SHP77 (cell line): ENCODE measurements at regions not wholly inside any gene's neighbourhood (a gene's known extent, or its start where the extent isn't known, plus 50 kb on each side); places are given as distances from the start of the nearest gene placed in this dataset.
"Not testable (repeated sequence)": the region's sequence is repeated elsewhere in the genome, so short reads cannot be mapped to it uniquely, and the experiment has no call there.

Experiments used
- DNase-seq, 2 experiments: peaks; one replicate each; lab custom pipeline; 2025; lab: John Stamatoyannopoulos, UW

GRCh38 chr10:8602821-8603220 is 548.3 kb downstream of the GATA3 start:
- no peak for DNase-seq

- DNase-seq = no peak
Observed at GRCh38 chr10:8614054-8614565, 559.6 kb downstream of the GATA3 start.

GRCh38 chr10:8615118-8615517 is 560.6 kb downstream of the GATA3 start:
- DNase-seq = no peak

DNA sequence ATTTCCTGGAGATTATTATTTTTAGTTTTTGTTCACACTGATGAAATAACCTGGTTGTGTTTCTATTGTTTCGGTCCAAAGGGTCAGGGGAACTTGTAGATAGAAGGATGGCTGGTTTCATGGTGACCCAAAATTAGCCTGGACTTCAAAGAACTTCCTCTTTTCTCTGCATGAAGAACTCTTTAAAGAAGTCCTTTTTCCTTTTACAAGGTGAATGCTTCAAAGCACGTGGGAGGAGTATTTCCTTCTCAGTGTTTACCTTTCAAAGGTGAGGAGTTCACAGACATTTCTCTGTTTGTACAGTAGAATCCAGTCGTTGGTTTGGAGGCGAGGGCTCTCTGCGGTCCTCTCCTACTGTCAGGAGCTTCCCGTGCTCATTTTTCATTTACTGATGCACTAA is 561.7 kb downstream of the GATA3 start:
- no peak for DNase-seq

DNA sequence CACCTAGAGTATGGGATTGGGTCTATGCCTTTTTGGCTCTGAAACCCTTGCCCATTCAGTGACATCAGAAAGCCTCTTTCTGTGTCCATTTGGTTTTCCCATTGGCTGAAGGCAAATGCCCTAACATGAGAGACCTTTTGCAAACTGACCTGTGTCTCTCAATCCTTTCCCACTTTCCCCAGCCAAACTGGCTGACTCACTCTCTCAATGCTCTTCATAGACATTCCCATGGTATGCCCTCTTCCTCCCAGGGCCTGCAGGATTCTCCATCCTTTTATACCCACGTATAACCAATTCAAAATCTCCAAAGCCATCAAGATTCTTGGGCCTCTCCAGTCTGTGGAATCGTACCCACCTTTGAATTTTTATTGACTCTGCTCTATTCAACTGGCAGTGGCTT is 563.3 kb downstream of the GATA3 start:
- no peak for DNase-seq

DNA sequence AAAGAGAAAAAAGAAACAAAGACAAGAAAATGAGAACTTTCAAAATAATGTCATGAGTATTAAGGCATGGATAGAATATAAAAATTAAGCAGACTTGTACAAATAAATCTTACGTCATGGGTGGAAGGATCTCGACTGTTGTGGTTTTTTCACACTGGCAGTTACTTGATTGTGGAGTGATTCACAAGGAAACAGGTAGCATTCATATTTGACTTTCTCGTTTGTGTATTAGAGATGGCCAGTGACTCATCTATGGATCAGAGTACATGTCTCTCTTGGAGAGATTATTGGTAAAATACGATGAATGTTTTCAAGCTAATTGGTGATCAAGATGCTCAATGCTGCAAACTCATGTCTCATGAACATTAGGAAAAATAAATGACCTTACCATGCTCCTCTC is 564.3 kb downstream of the GATA3 start:
- DNase-seq = no peak

DNA sequence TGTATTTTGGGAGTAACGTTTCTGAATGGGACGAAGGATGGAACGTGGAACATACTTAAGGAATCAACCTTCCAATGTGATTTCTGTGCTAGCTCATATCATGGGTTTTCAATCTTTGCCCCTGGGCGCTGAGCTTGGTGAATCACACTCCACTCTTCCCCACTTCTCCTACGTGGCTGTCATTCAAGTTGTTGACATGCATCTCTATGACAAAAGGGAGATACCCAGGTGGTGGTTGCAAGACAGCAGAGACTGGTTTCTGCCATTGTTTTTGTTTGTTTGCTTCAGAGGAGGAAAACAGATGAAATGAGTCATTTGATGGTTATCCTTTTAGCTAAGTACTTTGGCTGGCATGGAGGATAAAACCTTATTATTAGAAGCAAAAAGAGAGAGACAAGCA is 573.9 kb downstream of the GATA3 start:
- DNase-seq = no peak

- DNase-seq = no peak
Observed at GRCh38 chr10:8633909-8634308, 579.4 kb downstream of the GATA3 start.

- DNase-seq = no peak
Observed at GRCh38 chr10:8636371-8636770, 581.9 kb downstream of the GATA3 start.

DNA sequence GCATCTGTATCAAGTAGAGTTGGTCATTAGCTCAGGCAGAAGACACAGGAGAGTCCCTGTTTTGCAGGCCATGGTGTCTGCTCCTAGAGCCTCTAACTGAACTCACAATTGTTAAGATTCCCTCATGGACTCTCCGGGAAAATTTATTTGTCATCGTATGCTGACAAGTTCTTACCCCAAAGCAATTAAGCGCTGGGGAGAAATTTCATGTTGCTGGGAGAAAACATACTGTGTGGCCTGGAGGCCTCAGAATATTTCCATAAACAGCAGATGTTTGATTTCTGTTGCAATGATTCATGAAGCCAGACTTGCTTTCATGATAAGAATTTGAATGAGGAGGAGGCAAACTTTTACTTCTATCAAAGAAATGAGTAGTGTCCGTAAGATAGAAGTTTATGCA is 583.2 kb downstream of the GATA3 start:
- DNase-seq = no peak

DNA sequence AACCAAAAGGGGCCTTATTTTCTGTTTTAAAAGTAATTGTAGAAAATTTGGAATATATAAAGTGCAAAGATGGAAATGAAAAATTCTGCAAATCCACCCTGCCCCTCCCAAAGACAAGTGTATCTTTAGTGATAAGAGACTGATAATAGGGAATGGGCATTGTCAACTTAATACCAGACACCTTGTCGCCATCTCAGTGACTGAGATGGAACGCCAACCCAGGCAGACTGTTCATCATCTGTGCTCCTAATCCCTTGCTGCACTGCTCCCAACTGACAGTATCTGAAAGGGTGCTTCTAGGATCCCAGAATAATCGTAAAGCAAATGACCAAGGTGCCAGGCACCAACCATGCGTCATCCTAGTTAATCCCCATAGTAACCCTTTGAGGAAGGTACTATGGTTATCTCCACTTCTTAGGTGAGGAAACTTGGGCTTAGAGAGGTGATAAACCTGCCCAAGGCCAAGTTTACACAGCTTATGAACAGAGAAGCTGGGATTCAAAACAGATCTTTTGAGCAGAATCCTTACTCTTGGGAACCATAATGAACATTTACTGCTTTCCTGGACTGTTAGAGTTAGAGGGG is 583.7 kb downstream of the GATA3 start:
- DNase-seq = no peak

- no peak for DNase-seq
Observed at GRCh38 chr10:8639486-8640185, 585.1 kb downstream of the GATA3 start.

DNA sequence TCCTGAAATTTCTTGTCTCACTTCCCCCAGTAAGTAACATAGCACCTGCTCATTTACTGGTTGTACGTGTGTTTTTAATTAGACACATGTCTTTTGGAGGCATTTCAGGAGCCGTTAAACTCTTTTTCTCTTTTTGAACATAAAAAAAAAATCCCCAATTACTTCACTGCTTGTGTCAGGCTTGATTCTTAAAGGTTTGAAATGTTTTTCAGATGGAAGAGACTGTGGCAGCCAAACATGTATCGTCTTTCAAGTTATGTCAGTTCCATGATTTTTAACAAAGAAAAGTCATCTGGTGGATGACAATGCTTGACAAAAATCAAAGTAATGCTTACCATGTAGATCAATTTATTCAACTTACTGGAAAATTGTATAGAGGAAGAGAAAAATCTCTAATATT is 585.8 kb downstream of the GATA3 start:
- DNase-seq = no peak

DNA sequence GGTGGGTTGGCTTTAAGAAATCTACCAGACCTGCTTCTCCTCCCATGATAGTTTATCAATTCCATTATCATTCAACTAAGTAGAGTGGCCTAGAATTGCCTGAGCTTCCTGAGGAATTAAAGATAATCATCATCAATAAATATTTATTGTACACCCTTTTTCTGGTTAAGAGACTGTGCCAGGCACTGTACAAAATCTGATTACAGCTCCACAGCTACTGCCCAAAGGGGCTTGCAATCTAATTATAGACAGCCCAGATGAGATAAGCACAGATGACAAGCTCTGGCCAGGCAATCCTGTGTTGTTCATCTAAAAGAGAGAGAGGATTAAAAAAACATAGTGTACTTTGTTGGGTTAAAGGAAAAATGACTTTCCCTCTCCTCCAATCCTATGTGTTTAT is 586.4 kb downstream of the GATA3 start:
- no peak for DNase-seq

- no peak for DNase-seq
Observed at GRCh38 chr10:8656261-8656660, 601.8 kb downstream of the GATA3 start.

- DNase-seq = no peak
Observed at GRCh38 chr10:8659982-8660381, 605.5 kb downstream of the GATA3 start.

DNA sequence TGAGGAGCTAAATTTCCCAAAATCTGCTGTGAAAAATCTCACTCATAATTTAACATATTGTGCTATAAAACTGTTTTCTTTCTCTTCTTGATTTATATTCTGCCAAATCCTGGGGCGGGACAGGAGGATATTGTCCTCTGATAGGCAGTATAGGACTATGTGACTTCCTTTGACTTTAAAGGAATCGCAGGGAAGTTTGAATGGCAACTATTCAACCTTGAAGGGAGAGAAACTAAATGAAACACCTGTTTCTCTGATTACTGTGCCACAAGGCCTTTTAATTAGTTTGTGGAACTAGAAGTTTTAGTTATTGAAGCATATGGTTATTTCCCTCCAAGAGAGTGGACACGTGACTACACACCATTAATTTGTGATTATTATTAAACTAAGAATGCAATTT is 607.4 kb downstream of the GATA3 start:
- DNase-seq = no peak

- no peak for DNase-seq
Observed at GRCh38 chr10:8663131-8663530, 608.6 kb downstream of the GATA3 start.

DNA sequence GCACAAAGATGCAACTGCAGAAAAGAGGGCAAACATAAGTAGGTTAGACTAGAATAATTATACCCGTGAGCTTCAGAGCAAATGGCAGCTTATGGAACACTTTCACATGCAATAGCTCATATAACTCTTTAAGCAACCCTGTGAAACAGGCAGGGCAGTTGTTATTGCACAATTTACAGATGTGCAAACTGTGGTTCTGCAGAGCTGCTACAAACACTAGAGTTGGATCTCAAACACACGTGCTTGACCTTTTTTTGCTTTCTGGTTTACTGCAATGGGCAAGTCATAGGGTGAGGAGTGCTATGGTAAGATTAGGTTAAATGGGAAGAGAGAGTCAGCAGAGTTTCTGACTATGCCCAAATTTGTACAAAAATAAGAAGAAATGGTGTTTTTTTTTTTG is 610.8 kb downstream of the GATA3 start:
- DNase-seq = no peak

- DNase-seq = no peak
Observed at GRCh38 chr10:8670461-8670860, 616.0 kb downstream of the GATA3 start.

GRCh38 chr10:8674230-8674629 is 619.7 kb downstream of the GATA3 start:
- no peak for DNase-seq

DNA sequence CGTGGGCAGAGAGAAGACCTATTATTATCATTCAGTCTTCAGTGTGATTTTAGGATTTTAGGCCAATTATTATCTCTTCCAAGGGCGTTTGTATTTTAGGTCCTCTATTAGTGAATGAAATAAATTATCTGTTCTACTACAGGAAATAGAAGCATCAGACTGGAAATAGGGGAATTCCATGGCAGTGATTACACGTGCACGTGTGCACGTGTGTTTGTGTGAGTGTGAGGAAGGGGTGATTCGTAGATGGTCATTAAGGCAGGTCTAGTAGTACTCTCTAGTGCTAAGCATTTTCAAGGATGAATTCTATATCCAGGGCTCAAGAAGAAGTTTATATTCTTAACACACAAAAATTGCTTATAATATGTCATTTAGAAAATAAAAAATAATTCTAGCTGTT is 623.2 kb downstream of the GATA3 start:
- DNase-seq = no peak

DNA sequence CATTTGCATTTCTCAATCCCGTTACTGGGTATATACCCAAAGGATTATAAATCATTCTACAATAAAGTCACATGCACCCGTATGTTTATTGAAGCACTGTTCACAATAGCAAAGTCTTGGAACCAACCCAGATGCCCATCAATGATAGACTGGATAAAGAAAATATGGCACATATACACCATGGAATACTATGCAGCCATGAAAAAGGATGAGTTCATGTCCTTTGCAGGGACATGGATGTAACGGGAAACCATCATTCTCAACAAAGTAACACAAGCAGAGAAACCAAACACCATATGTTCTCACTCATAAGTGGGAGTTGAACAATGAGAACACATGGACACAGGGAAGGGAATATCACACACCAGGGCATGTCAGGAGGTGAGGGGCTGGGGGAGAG is 630.4 kb downstream of the GATA3 start:
- not testable (repeated sequence) for DNase-seq

DNA sequence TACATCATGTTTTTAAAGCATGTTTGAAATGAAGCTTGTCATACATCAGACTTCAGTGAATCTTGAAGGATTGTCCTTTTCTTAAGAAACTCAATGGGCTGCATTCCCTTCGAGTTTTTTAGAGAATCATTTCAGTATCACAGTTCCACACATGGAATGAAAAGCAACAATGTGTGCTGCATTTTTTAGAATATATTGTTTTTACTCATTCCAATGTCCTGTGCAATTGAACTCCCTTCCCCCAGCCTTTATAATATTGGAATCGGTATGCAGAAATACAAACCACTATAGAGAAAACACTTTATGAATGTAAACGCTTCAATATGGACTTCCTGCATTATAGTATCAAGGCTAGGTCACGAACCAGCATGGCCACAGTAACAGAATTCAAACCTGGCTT is 634.4 kb downstream of the GATA3 start:
- DNase-seq = no peak
